H9 (cell line): ENCODE measurements at regions not wholly inside any gene's neighbourhood (a gene's known extent, or its start where the extent isn't known, plus 50 kb on each side); places are given as distances from the start of the nearest gene placed in this dataset.

Experiments
- DNase-seq: peaks from one replicate; pipeline ENCODE4 v3.0.0-alpha.2; 2017
- H2AFZ ChIP-seq: one replicate; pipeline ENCODE4 v1.6.1; 2013; ENCODE audit warnings: mild to moderate bottlenecking, low read length, control low read depth, moderate library complexity
- H2AK5ac ChIP-seq: 2 replicates; pipeline ENCODE4 v1.6.1; 2013; ENCODE audit warnings: low read length, control low read depth, mixed read lengths; ENCODE audit not compliant: insufficient read length
- H2BK120ac ChIP-seq: one replicate; pipeline ENCODE4 v1.6.1; 2013; ENCODE audit warnings: low read depth, mild to moderate bottlenecking, low read length, control low read depth, inconsistent platforms; ENCODE audit not compliant: poor library complexity, severe bottlenecking
- H2BK12ac ChIP-seq: 2 replicates; pipeline ENCODE4 v1.6.1; 2013; ENCODE audit warnings: low read length, control low read depth, mixed read lengths, low read depth; ENCODE audit not compliant: insufficient read length
- H2BK15ac ChIP-seq: 2 replicates; pipeline ENCODE4 v1.6.1; 2013; ENCODE audit warnings: low read depth, low read length, control low read depth
- H2BK20ac ChIP-seq: one replicate; pipeline ENCODE4 v1.6.1; 2013; ENCODE audit warnings: low read depth, mild to moderate bottlenecking, low read length, control low read depth, inconsistent platforms; ENCODE audit not compliant: poor library complexity, severe bottlenecking
- H2BK5ac ChIP-seq: 2 replicates; pipeline ENCODE4 v1.6.1; 2013; ENCODE audit warnings: low read length, control low read depth, mixed read lengths; ENCODE audit not compliant: insufficient read length
- H3K14ac ChIP-seq: 2 replicates; pipeline ENCODE4 v1.6.1; 2013; ENCODE audit warnings: low read length, control low read depth; ENCODE audit not compliant: insufficient read depth
- H3K18ac ChIP-seq: 2 replicates; pipeline ENCODE4 v1.6.1; 2013; ENCODE audit warnings: low read depth, mild to moderate bottlenecking, mixed read lengths, low read length, control low read depth; ENCODE audit not compliant: insufficient read length
- H3K23ac ChIP-seq: 2 replicates; pipeline ENCODE4 v1.6.1; 2013; ENCODE audit warnings: low read length, control low read depth, mixed read lengths, low read depth; ENCODE audit not compliant: insufficient read length
- H3K23me2 ChIP-seq: 2 replicates; pipeline ENCODE4 v1.6.1; 2013; ENCODE audit warnings: low read depth, mild to moderate bottlenecking, mixed read lengths, low read length, control low read depth; ENCODE audit not compliant: insufficient read length, poor library complexity, severe bottlenecking
- H3K27ac ChIP-seq: 2 replicates; pipeline ENCODE4 v1.5.1; 2013; ENCODE audit warnings: low read length, control low read depth, mixed read lengths, low read depth; ENCODE audit not compliant: insufficient read length
- H3K27me3 ChIP-seq: 2 replicates; pipeline ENCODE4 v1.6.1; 2013; ENCODE audit warnings: low read length, control low read depth, inconsistent platforms; ENCODE audit not compliant: insufficient read depth
- H3K4ac ChIP-seq: 2 replicates; pipeline ENCODE4 v1.6.1; 2013; ENCODE audit warnings: low read depth, mild to moderate bottlenecking, control low read depth, inconsistent platforms, low read length, moderate library complexity
- H3K4me1 ChIP-seq: 2 replicates; pipeline ENCODE4 v1.6.1; 2013; ENCODE audit warnings: low read length, control low read depth, inconsistent platforms; ENCODE audit not compliant: insufficient read depth
- H3K4me2 ChIP-seq: 2 replicates; pipeline ENCODE4 v1.6.1; 2013; ENCODE audit warnings: low read length, control low read depth, mixed read lengths; ENCODE audit not compliant: insufficient read length, insufficient read depth
- H3K56ac ChIP-seq: 2 replicates; pipeline ENCODE4 v1.6.1; 2013; ENCODE audit warnings: low read depth, mild to moderate bottlenecking, mixed read lengths, low read length, control low read depth; ENCODE audit not compliant: insufficient read length
- H3K79me1 ChIP-seq: 2 replicates; pipeline ENCODE4 v1.6.1; 2013; ENCODE audit warnings: low read depth, mild to moderate bottlenecking, moderate library complexity, low read length, control low read depth, inconsistent platforms; ENCODE audit not compliant: insufficient read depth, poor library complexity, severe bottlenecking
- H3K79me2 ChIP-seq: 2 replicates; pipeline ENCODE4 v1.6.1; 2013; ENCODE audit warnings: low read length, control low read depth, inconsistent platforms; ENCODE audit not compliant: insufficient read depth
- H3K9ac ChIP-seq: 2 replicates; pipeline ENCODE4 v1.6.1; 2013; ENCODE audit warnings: low read length, control low read depth, mixed read lengths; ENCODE audit not compliant: insufficient read length; ENCODE audit errors: extremely low read depth
- H3K9me3 ChIP-seq: one replicate; pipeline ENCODE4 v1.6.1; 2013; ENCODE audit warnings: low read depth, low read length, inconsistent platforms; ENCODE audit not compliant: control insufficient read depth
- H3T11ph ChIP-seq: one replicate; pipeline ENCODE4 v1.6.1; 2013; ENCODE audit warnings: mild to moderate bottlenecking, low read length, control low read depth, inconsistent platforms
- H4K20me1 ChIP-seq: one replicate; pipeline ENCODE4 v1.6.1; 2013; ENCODE audit not compliant: control insufficient read depth, insufficient read length, insufficient read depth
- H4K5ac ChIP-seq: 2 replicates; pipeline ENCODE4 v1.6.1; 2013; ENCODE audit warnings: low read depth, mild to moderate bottlenecking, mixed read lengths, low read length, control low read depth; ENCODE audit not compliant: insufficient read length
- H4K8ac ChIP-seq: replicated peaks from 2 replicates; pipeline ENCODE4 v1.6.1; 2013; ENCODE audit warnings: low read length, control low read depth, mixed read lengths, low read depth; ENCODE audit not compliant: insufficient read length
- H4K91ac ChIP-seq: 2 replicates; pipeline ENCODE4 v1.6.1; 2013; ENCODE audit warnings: low read depth, mild to moderate bottlenecking, moderate library complexity, mixed read lengths, low read length, control low read depth; ENCODE audit not compliant: insufficient read length
- H3K27ac Mint-ChIP-seq, 3 experiments: 2 replicates in 2 of 3; 3 replicates in 1 of 3; pipeline ENCODE4 v1.8.0; 2020 to 2021; ENCODE audit warnings: mixed read lengths in 3 of 3, mild to moderate bottlenecking in 1 of 3, moderate library complexity in 1 of 3
- H3K27me3 Mint-ChIP-seq: 2 replicates; pipeline ENCODE4 v1.8.0; 2021; ENCODE audit warnings: low read depth, mild to moderate bottlenecking, moderate library complexity, mixed read lengths
- H3K36me3 Mint-ChIP-seq, 3 experiments: 2 replicates in 2 of 3; 3 replicates in 1 of 3; pipeline ENCODE4 v1.8.0; 2020 to 2021; ENCODE audit warnings: low read depth in 3 of 3, mixed read lengths in 3 of 3; ENCODE audit not compliant: insufficient read depth in 1 of 3
- H3K4me1 Mint-ChIP-seq, 2 experiments: 2 replicates each; pipeline ENCODE4 v1.8.0; 2020; ENCODE audit warnings: mixed read lengths in 2 of 2
- H3K4me3 Mint-ChIP-seq, 2 experiments: 2 replicates in 1 of 2; 3 replicates in 1 of 2; pipeline ENCODE4 v1.8.0; 2020 to 2021; ENCODE audit warnings: mild to moderate bottlenecking in 2 of 2, mixed read lengths in 2 of 2, moderate library complexity in 1 of 2
- H3K9me3 Mint-ChIP-seq, 2 experiments: 2 replicates in 1 of 2; 3 replicates in 1 of 2; pipeline ENCODE4 v1.8.0; 2020; ENCODE audit warnings: mild to moderate bottlenecking in 2 of 2, mixed read lengths in 2 of 2, moderate library complexity in 1 of 2
- CTCF ChIP-seq: fragments of 200-600 bp; sonication (generic); conservative IDR thresholded peaks from 3 replicates; pipeline ENCODE4 v1.8.0; 2021; ENCODE audit warnings: antibody characterized with exemption, mild to moderate bottlenecking
- WGBS: extraction: QIAGEN DNeasy Blood & Tissue Kit; methylation state at CpG from one replicate; pipeline ENCODE4 v1.1.7; 2013; ENCODE audit warnings: missing lambda C conversion rate, low lambda C conversion rate, mixed read lengths; ENCODE audit not compliant: insufficient read length; ENCODE audit errors: extremely low coverage; 5-methylcytosine and 5-hydroxymethylcytosine counted together

GRCh38 chr1:189349607-189350006 is 1128.1 kb downstream of the BRINP3 start:
- H2AFZ ChIP-seq = no peak overlapping the region
- no peak overlapping the region for H3K4me3 Mint-ChIP-seq

More at GRCh38 chr1:189349607-189350006, 1128.1 kb downstream of the BRINP3 start:
- WGBS = no CpG with 5 or more reads among the region's 4 CpGs
- Mint-ChIP-seq H3K36me3 (no peaks in the 10 kb centered on the region), H3K9me3 (no peaks in the 10 kb centered on the region), H3K27me3 (no peaks in the 10 kb centered on the region), H3K4me1 (no peaks in the 10 kb centered on the region), H3K27ac (no peak overlapping the region)
- no peak for TF ChIP-seq CTCF
- Histone ChIP-seq H2BK20ac (no peak overlapping the region), H3K14ac (no peak overlapping the region), H3K4me1 (no peaks in the 10 kb centered on the region), H3K79me1 (no peaks in the 10 kb centered on the region), H4K8ac (no peak overlapping the region), H2AK5ac (no peak overlapping the region), H4K20me1 (no peaks in the 10 kb centered on the region), H4K5ac (no peak overlapping the region), H2BK12ac (no peak overlapping the region), H3K27ac (no peak overlapping the region), H3K27me3 (no peaks in the 10 kb centered on the region), H3T11ph (no peak overlapping the region), H2BK120ac (no peak overlapping the region), H2BK5ac (no peak overlapping the region), H3K23me2 (no peaks in the 10 kb centered on the region), H3K4me2 (no peak overlapping the region), H4K91ac (no peak overlapping the region), H2BK15ac (no peak overlapping the region), H3K23ac (no peak overlapping the region), H3K9me3 (no peaks in the 10 kb centered on the region), H3K4ac (no peak overlapping the region), H3K56ac (no peak overlapping the region), H3K79me2 (no peaks in the 10 kb centered on the region), H3K9ac (no peak overlapping the region), H3K18ac (no peak overlapping the region)
- DNase-seq = no peak
